ENCODE measurements at regions not wholly inside any gene's neighbourhood (a gene's known extent, or its start where the extent isn't known, plus 50 kb on each side); places are given as distances from the start of the nearest gene placed in this dataset.

GRCh38 chr14:104472073-104472472 lies 107.5 kb upstream of the C14orf180 start:
- H3K9me3 ChIP-seq (ENCODE audit: control insufficient read depth, low read depth, low read length) = no peaks in the 10 kb centered on the region
- dilution Hi-C loops (cut with MboI; ENCODE audit: extremely low pct_ligation_motif_present, low sequenced_read_pairs) = no loop called here
- H3K4me1 ChIP-seq (ENCODE audit: control insufficient read depth, extremely low read depth, insufficient read depth, low read length) = no peaks in the 10 kb centered on the region
- FAIRE-seq (no peak), DNase-seq (ENCODE audit: low read depth, low spot score) (no peak)
- no peak overlapping the region for H3K4me2 ChIP-seq (ENCODE audit: control insufficient read depth, extremely low read depth, insufficient read depth, low read depth, low read length)
- H3K27ac ChIP-seq (ENCODE audit: control insufficient read depth, insufficient read depth, low read length) = no peak overlapping the region
- TF ChIP-seq EZH2 (IDR thresholded peaks at IDR 0.05; ENCODE audit: low read length) (no peak), CTCF (optimal IDR thresholded peaks at IDR 0.05 in 1 of 3, IDR thresholded peaks at IDR 0.05 in 1 of 3, conservative IDR thresholded peaks at IDR 0.05 in 1 of 3; ENCODE audit: extremely low read depth in 1 of 3, insufficient read depth in 2 of 3, low read length in 3 of 3) (no peak)
- H3K79me2 ChIP-seq (ENCODE audit: control insufficient read depth, insufficient read depth, low read length) = no peaks in the 10 kb centered on the region
- H3K9ac ChIP-seq (ENCODE audit: control insufficient read depth, extremely low read depth, insufficient read depth, low read length) = no peak overlapping the region
- H3K9me1 ChIP-seq (ENCODE audit: control insufficient read depth, extremely low read depth, insufficient read depth, low read length) = no peaks in the 10 kb centered on the region
- H3K27me3 ChIP-seq (ENCODE audit: control insufficient read depth, extremely low read depth, insufficient read depth, low read length) = no peaks in the 10 kb centered on the region
- no peak overlapping the region for H2AFZ ChIP-seq (ENCODE audit: control insufficient read depth, low read length)
- no peaks in the 10 kb centered on the region for H3K36me3 ChIP-seq (ENCODE audit: control insufficient read depth in 2 of 2, extremely low read depth in 1 of 2, insufficient read depth in 2 of 2, low read length in 2 of 2)
- H3K4me3 ChIP-seq (ENCODE audit: control insufficient read depth in 2 of 3, extremely low read depth in 1 of 3, insufficient read depth in 2 of 3, low read depth in 1 of 3, low read length in 3 of 3) = no peak overlapping the region
- H4K20me1 ChIP-seq (ENCODE audit: control insufficient read depth, extremely low read depth, insufficient read depth, low read length) = no peaks in the 10 kb centered on the region

- Histone ChIP-seq H3K27me3 (ENCODE audit: control insufficient read depth, extremely low read depth, insufficient read depth, low read length) (no peaks in the 10 kb centered on the region), H3K36me3 (ENCODE audit: control insufficient read depth in 2 of 2, extremely low read depth in 1 of 2, insufficient read depth in 2 of 2, low read length in 2 of 2) (no peaks in the 10 kb centered on the region), H3K9me3 (ENCODE audit: control insufficient read depth, low read depth, low read length) (no peaks in the 10 kb centered on the region), H3K4me2 (ENCODE audit: control insufficient read depth, extremely low read depth, insufficient read depth, low read depth, low read length) (no peak overlapping the region), H3K9ac (ENCODE audit: control insufficient read depth, extremely low read depth, insufficient read depth, low read length) (no peak overlapping the region), H3K9me1 (ENCODE audit: control insufficient read depth, extremely low read depth, insufficient read depth, low read length) (no peaks in the 10 kb centered on the region), H3K79me2 (ENCODE audit: control insufficient read depth, insufficient read depth, low read length) (no peaks in the 10 kb centered on the region), H3K4me3 (ENCODE audit: control insufficient read depth in 2 of 3, extremely low read depth in 1 of 3, insufficient read depth in 2 of 3, low read depth in 1 of 3, low read length in 3 of 3) (no peak overlapping the region), H4K20me1 (ENCODE audit: control insufficient read depth, extremely low read depth, insufficient read depth, low read length) (no peaks in the 10 kb centered on the region), H2AFZ (ENCODE audit: control insufficient read depth, low read length) (no peak overlapping the region), H3K4me1 (ENCODE audit: control insufficient read depth, extremely low read depth, insufficient read depth, low read length) (no peaks in the 10 kb centered on the region), H3K27ac (ENCODE audit: control insufficient read depth, insufficient read depth, low read length) (no peak overlapping the region)
- FAIRE-seq = no peak
- dilution Hi-C loops (cut with MboI; ENCODE audit: extremely low pct_ligation_motif_present, low sequenced_read_pairs) = no loop called here
- TF ChIP-seq EZH2 (IDR thresholded peaks at IDR 0.05; ENCODE audit: low read length) (no peak), CTCF (optimal IDR thresholded peaks at IDR 0.05 in 1 of 3, IDR thresholded peaks at IDR 0.05 in 1 of 3, conservative IDR thresholded peaks at IDR 0.05 in 1 of 3; ENCODE audit: extremely low read depth in 1 of 3, insufficient read depth in 2 of 3, low read length in 3 of 3) (no peak)
- DNase-seq (ENCODE audit: low read depth, low spot score) = no peak
Measured at GRCh38 chr14:104472536-104473243, 106.9 kb upstream of the C14orf180 start.
